HG03521 (cell line): ENCODE measurements at regions not wholly inside any gene's neighbourhood (a gene's known extent, or its start where the extent isn't known, plus 50 kb on each side); places are given as distances from the start of the nearest gene placed in this dataset.

Source experiments
- ATAC-seq: cut with Tn5 transposase; IDR thresholded peaks from one replicate; pipeline ENCODE4 v1.9.1; 2021; ENCODE audit warnings: mild to moderate bottlenecking, moderate library complexity; ENCODE audit not compliant: unreplicated experiment

DNA sequence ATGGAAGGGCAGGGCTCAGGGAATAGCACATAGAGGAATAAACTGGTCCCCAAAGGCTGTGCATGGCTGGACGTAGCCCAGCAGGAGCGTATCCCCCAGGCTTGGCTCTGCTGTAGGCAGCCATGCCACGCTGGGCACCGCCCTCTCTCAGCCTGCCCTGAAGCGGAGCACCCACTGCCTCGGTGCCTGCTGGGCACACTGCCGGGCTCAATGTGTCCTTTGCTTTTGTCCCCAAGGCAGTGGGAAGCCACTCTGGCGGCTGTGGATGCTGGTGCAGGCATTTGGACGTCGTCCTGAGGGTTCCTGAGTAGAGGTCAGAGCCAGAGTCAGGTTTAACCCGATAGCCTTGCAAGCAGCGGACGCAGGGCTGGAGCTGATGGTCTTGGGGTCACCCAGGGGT lies 141.0 kb downstream of the ENGASE start:
- ATAC-seq = no peak

DNA sequence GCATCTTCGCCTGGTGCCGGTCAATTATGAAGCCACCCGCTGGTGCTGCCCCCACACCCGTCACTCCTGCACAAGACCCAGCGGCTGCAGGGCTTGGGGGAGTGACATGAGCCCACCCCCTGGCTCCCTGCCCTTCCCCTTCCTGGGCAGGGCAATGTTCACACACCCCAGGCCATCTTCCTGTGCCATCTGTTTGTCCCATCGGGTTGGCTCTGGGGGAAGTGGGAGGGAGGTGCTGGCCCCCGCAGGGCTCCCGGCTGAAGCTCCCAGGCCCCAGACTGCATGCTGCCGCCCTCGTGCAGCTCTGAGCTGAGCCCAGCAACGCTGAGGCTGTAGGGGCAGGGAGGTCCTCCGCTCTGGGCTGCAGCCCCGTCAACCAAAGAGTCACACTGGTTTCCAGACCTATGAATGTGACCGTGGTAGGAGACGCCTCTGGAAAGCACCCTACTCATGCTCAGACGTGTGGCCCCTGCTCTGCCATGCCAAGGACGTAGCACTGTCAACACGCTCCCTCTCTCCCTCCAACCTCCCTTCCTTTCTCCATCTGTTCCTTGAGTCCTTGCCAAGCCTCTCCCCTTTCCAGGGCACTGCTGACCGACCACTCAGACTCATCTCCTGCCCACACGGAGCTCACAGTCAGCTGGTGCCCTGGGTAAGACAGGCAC lies 140.4 kb downstream of the ENGASE start:
- no peak for ATAC-seq

DNA sequence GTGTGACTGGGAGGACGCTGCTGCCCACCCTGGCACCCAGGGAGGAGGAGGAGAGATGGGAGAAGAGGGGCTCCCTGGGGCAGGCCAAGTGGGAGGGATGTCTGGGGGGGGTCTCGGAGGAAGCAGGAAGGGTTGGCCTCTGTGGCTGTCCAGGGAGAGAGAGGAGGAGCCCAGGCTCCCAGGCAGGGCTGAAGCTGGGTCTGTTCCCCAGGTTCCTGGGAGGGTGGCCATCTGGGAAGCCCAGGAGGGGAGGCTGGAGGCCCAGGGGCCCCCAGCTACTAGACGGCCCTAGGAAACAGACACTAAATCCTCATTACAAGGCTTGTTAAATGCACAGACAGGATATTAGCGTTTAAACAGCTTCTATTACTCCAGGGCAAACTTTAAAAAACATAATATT lies 139.8 kb downstream of the ENGASE start:
- no peak for ATAC-seq

GRCh38 chr17:79213305-79213704 lies 138.7 kb downstream of the ENGASE start:
- no peak for ATAC-seq

DNA sequence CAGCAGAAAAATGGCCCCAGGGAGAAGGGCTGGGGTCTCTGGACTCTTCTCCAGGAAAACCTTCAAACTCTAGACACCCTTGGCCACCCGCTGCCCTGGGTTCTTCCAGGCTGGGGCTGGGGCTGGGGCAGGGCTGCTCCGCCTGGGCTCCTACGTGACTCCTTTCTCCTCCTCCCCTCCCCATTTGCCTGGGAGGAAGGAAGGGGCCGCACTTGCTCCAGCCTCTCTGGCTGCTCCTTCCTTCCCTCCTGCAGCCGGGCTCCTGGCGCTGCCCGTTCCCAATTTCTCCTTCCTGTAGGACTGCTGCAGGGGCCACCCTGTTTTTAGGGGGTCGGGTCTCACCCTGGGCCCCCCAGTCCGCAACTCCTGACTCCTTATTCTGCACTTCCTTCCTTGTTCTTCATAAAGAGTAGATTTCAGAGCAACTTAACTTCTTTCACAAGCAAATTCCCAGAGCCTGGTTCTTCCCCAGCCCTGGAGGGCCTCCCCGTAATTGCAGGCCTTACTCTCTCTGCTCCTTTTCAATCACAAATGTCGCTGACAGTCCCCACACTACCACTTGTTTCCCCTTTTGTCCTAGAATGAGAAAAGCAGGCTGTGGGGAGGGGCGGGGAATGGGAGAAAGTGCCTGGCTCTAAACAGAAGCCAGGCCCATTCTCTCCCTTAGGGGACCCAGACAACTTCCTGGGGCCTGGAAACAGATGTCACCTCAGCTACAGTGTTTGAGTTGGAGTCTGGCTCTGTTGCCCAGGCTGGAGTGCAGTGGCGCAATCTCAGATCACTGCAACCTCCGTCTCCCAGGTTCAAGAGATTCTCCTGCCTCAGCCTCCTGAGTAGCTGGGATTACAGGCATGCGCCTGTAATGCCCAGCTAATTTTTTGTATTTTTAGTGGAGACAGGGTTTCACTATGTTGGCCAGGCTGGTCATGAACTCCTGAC lies 137.8 kb downstream of the ENGASE start:
- no peak for ATAC-seq

DNA sequence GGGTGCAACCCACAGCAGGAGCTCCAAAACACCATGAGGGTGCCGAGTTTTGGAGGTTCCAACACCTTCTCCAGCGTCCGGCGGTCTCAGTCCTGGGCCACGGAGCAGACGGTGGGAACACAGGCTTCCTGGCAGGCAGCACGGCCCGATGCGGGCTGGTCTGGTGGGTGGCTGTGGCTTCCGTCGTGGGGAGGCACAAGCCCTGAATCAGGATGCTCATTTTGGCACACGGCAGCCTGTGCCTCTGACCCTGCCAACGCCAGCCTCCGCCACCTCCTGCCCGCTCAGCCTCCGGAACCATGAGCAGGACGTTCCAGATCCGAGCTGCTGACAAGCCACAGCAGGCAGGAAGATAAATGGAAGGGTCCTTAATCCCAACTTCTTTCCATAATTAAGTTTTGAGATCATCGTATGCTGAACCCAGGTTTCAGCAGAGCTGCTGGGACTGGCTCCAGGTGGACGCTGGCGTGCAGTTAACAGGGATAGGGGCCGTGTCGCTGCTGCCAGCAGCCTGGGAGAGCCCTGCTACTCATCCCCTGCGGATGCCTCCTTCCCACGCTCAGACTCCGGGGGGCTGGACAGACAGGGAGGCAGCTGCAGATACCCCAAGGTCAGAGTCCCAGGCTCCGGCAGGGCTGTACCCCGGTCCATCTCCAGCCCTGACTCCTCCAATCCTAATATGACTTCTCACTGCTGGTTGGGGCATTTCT lies 136.6 kb downstream of the ENGASE start:
- no peak for ATAC-seq

GRCh38 chr17:79210638-79211037 lies 136.0 kb downstream of the ENGASE start:
- ATAC-seq = no peak

- ATAC-seq = no peak
Observed at GRCh38 chr17:79207960-79208359, 133.3 kb downstream of the ENGASE start.

DNA sequence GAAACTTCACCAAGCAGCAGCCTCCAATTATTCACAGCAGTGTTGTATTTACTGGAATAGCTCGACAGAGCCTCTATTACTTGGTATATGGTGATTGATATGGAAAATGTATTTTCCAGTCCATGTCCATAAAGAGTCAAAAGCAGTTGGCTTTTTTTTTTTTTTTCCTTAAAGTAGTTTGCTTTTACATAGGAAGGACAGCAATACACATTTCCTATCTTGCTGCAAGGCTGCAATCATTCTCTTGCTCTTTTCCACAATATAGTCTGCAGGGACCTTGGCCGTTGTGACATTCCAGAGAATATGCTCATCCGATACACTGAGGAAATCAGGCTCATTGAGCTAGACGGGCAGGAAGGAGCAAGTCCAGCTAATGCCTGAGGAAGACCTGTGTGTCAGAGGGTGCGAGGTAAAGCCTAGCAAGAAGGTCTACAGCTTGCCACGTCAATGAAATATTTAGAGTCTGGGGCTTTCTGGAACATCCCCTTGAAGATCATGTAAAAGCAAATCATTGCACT lies 131.1 kb downstream of the ENGASE start:
- no peak for ATAC-seq

GRCh38 chr17:79204261-79204660 lies 129.6 kb downstream of the ENGASE start:
- no peak for ATAC-seq

DNA sequence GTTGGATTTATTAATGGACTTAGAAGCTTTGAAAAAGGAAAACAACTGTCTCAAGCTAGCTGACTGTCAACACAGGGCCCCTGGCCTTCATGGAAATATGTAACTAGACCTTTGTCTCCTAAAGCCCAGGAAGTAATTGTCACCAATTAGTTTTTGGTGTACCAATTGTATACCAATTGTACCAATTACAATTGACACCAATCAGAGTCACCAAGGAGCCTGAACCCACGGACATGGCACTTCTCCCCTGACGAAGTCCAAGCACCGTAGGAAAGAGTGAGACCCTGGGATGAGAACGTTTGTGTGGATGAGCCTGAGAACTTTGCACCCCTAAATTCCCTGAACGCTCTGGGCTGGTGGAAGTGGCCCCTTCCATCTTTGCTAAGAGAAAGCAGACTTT lies 129.0 kb downstream of the ENGASE start:
- no peak for ATAC-seq

- no peak for ATAC-seq
Observed at GRCh38 chr17:79203016-79203415, 128.4 kb downstream of the ENGASE start.

- ATAC-seq = no peak
Observed at GRCh38 chr17:79202480-79202879, 127.9 kb downstream of the ENGASE start.

GRCh38 chr17:79201536-79202227 lies 127.1 kb downstream of the ENGASE start:
- no peak for ATAC-seq

GRCh38 chr17:79201119-79201518 lies 126.5 kb downstream of the ENGASE start:
- no peak for ATAC-seq

GRCh38 chr17:79196913-79197312 lies 122.3 kb downstream of the ENGASE start:
- no peak for ATAC-seq

GRCh38 chr17:79192503-79193351 lies 118.1 kb downstream of the ENGASE start:
- no peak for ATAC-seq

DNA sequence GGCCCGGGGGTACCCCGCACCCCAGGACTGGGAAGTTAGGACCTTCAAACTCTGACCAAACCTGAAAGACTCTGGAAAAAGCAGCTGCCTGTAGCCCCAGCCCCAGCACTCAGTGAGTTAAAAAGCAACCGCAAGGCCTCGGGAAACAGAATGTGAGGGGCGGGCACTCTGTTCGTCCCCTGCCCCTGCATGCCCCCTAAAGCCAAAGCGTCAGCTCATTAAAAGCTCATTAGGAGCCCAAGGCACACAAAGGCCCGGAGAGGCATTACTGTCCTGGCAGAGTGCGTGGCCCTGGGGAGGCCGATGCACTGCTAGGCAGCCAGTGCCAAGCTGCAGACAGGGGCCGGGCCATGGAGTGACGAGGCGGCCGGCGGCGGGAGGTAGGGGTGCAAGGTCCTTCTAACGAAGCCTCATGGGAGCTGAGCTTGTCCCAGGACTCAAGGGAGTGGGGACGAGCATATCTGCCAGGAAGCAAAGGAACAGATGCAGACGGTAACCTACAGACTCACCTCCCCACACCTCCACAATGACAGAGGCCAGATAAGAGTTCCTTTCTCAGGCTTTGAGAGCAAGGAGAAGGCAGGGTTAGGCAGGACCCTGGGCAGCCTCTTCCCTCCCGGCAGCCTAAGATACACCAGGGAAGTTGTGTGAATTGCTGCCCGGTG lies 116.8 kb downstream of the ENGASE start:
- no peak for ATAC-seq

DNA sequence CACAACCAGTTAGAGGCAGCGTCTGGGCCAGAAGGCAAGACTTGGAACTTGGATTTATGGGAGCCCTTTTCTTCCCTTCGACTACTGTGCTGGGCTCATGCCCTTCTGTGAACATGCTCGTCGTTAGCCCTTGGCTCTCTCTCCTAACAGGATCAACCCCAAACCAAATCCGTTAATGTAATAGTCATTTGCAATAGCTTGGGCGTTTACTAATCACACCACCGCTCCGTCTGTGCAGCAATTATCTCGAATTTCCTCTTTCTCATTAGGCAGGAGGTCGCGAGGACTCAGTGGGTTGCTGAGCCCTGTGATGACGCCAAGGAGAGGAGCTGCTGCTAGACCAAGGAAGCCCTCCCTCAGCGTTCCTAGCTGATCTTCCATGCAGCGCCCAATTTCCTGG lies 114.7 kb downstream of the ENGASE start:
- ATAC-seq = no peak
